WTC11 (cell line): ENCODE measurements at regions not wholly inside any gene's neighbourhood (a gene's known extent, or its start where the extent isn't known, plus 50 kb on each side); places are given as distances from the start of the nearest gene placed in this dataset.
"Not testable (repeated sequence)": the region's sequence is repeated elsewhere in the genome, so short reads cannot be mapped to it uniquely, and the experiment has no call there.

ENCODE experiments used
- AR ChIP-seq: fragments of 250-450 bp; sonication (Bioruptor Pico); IDR thresholded peaks from 2 replicates; pipeline ENCODE4 v1.9.0; 2021; ENCODE audit warnings: mild to moderate bottlenecking
- CBFB ChIP-seq: sonication (generic); formaldehyde crosslinking; IDR thresholded peaks from 2 replicates; pipeline ENCODE4 v1.8.1; 2022; ENCODE audit warnings: mild to moderate bottlenecking, low read depth, missing genetic modification reagents
- E2F5 ChIP-seq: sonication (generic); formaldehyde crosslinking; IDR thresholded peaks from 2 replicates; pipeline ENCODE4 v1.8.1; 2022; ENCODE audit warnings: mild to moderate bottlenecking, moderate library complexity, missing genetic modification reagents
- MAX ChIP-seq: sonication (generic); formaldehyde crosslinking; IDR thresholded peaks from 2 replicates; pipeline ENCODE4 v1.8.0; 2022; ENCODE audit warnings: mild to moderate bottlenecking, missing genetic modification reagents
- NFYB ChIP-seq: sonication (generic); formaldehyde crosslinking; conservative IDR thresholded peaks from 2 replicates; pipeline ENCODE4 v1.8.0; 2022; ENCODE audit warnings: low read depth, missing genetic modification reagents
- ZNF425 ChIP-seq: fragments of 250-450 bp; sonication (Bioruptor Pico); conservative IDR thresholded peaks from 2 replicates; pipeline ENCODE4 v1.9.0; 2021; ENCODE audit warnings: mild to moderate bottlenecking
- TF ChIP-seq, protein P1 (sequence below): fragments of 200-600 bp; IDR thresholded peaks from 2 replicates; pipeline ENCODE4 v1.8.0; 2022; ENCODE audit warnings: antibody characterized with exemption
- TF ChIP-seq, protein P2 (sequence below): sonication (generic); formaldehyde crosslinking; IDR thresholded peaks from 2 replicates; pipeline ENCODE4 v1.8.0; 2022; ENCODE audit warnings: mild to moderate bottlenecking, missing genetic modification reagents
- TF ChIP-seq, protein P3 (sequence below): sonication (generic); formaldehyde crosslinking; IDR thresholded peaks from 2 replicates; pipeline ENCODE4 v1.8.0; 2022; ENCODE audit warnings: mild to moderate bottlenecking, missing genetic modification reagents
- TF ChIP-seq, protein P4 (sequence below): sonication (generic); formaldehyde crosslinking; IDR thresholded peaks from 2 replicates; pipeline ENCODE4 v1.8.1; 2022; ENCODE audit warnings: low read depth, missing genetic modification reagents, borderline replicate concordance

DNA sequence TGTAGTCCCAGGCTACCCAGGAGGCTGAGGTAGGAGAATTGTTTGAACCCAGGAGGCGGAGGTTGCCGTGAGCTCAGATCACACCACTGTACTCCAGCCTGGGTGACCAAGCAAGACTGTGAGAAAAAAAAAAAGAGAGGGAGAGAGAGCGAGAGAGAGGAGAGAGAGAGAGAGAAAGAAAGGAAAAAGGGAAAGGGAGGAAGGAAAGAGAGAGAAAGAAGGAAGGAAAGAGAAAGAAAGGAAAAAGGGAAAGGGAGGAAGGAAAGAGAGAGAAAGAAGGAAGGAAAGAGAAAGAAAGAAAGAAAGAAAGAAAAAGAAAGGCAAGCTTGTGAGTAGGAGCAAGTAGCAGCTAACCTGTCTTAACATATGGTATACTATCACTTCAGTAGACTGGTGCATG lies 443.5 kb downstream of the ARL4A start:
- TF ChIP-seq, protein P1, sequence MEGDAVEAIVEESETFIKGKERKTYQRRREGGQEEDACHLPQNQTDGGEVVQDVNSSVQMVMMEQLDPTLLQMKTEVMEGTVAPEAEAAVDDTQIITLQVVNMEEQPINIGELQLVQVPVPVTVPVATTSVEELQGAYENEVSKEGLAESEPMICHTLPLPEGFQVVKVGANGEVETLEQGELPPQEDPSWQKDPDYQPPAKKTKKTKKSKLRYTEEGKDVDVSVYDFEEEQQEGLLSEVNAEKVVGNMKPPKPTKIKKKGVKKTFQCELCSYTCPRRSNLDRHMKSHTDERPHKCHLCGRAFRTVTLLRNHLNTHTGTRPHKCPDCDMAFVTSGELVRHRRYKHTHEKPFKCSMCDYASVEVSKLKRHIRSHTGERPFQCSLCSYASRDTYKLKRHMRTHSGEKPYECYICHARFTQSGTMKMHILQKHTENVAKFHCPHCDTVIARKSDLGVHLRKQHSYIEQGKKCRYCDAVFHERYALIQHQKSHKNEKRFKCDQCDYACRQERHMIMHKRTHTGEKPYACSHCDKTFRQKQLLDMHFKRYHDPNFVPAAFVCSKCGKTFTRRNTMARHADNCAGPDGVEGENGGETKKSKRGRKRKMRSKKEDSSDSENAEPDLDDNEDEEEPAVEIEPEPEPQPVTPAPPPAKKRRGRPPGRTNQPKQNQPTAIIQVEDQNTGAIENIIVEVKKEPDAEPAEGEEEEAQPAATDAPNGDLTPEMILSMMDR: not testable (repeated sequence)
- not testable (repeated sequence) for TF ChIP-seq E2F5 (CRISPR knock-in tag); CBFB (CRISPR knock-in tag); MAX (CRISPR knock-in tag); AR; ZNF425 (CRISPR knock-in tag); NFYB
- TF ChIP-seq, protein P2, sequence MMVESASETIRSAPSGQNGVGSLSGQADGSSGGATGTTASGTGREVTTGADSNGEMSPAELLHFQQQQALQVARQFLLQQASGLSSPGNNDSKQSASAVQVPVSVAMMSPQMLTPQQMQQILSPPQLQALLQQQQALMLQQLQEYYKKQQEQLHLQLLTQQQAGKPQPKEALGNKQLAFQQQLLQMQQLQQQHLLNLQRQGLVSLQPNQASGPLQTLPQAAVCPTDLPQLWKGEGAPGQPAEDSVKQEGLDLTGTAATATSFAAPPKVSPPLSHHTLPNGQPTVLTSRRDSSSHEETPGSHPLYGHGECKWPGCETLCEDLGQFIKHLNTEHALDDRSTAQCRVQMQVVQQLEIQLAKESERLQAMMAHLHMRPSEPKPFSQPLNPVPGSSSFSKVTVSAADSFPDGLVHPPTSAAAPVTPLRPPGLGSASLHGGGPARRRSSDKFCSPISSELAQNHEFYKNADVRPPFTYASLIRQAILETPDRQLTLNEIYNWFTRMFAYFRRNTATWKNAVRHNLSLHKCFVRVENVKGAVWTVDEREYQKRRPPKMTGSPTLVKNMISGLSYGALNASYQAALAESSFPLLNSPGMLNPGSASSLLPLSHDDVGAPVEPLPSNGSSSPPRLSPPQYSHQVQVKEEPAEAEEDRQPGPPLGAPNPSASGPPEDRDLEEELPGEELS (CRISPR knock-in tag): not testable (repeated sequence)
- TF ChIP-seq, protein P3, sequence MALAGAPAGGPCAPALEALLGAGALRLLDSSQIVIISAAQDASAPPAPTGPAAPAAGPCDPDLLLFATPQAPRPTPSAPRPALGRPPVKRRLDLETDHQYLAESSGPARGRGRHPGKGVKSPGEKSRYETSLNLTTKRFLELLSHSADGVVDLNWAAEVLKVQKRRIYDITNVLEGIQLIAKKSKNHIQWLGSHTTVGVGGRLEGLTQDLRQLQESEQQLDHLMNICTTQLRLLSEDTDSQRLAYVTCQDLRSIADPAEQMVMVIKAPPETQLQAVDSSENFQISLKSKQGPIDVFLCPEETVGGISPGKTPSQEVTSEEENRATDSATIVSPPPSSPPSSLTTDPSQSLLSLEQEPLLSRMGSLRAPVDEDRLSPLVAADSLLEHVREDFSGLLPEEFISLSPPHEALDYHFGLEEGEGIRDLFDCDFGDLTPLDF: not testable (repeated sequence)
- TF ChIP-seq, protein P4, sequence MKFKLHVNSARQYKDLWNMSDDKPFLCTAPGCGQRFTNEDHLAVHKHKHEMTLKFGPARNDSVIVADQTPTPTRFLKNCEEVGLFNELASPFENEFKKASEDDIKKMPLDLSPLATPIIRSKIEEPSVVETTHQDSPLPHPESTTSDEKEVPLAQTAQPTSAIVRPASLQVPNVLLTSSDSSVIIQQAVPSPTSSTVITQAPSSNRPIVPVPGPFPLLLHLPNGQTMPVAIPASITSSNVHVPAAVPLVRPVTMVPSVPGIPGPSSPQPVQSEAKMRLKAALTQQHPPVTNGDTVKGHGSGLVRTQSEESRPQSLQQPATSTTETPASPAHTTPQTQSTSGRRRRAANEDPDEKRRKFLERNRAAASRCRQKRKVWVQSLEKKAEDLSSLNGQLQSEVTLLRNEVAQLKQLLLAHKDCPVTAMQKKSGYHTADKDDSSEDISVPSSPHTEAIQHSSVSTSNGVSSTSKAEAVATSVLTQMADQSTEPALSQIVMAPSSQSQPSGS (CRISPR knock-in tag): not testable (repeated sequence)
